NOMO-1 treated with DMSO at 0.1 percent for 48 hours (cell line): ENCODE measurements at regions not wholly inside any gene's neighbourhood (a gene's known extent, or its start where the extent isn't known, plus 50 kb on each side); places are given as distances from the start of the nearest gene placed in this dataset.
A peak's percentile ranks its signal among the peaks of the same experiment; 100 is the strongest.
"Not testable (repeated sequence)": the region's sequence is repeated elsewhere in the genome, so short reads cannot be mapped to it uniquely, and the experiment has no call there.

ENCODE experiments used
- DNase-seq: peaks from one replicate; lab custom pipeline; 2025; ENCODE audit not compliant: unreplicated experiment; lab: John Stamatoyannopoulos, UW

GRCh38 chr2:224121406-224122067 is 82.5 kb upstream of the SERPINE2 start:
- no peak for DNase-seq

DNA sequence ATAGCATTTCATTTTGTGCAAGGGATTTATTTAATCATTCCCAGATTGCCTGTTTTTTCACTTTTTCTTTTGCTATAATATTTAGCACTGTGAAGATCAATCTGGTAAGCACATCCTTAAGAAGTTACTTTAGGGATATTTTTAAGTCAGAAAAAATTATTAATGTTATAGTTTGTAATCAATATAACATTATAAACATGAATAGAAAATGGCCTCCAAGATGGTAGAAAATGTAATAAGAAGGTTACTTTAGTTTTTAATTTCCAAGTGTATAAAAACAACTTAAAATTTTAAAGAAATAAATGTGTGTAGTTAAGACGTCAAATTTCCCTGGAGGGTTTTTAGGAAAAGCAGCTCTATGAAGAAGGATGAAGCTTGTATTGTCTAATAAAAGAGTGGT is 81.9 kb upstream of the SERPINE2 start:
- DNase-seq, result no peak

GRCh38 chr2:224119846-224120245 is 80.8 kb upstream of the SERPINE2 start:
- not testable (repeated sequence) for DNase-seq

GRCh38 chr2:224114428-224114827 is 75.3 kb upstream of the SERPINE2 start:
- DNase-seq, result no peak

- DNase-seq, result not testable (repeated sequence)
These were observed 74.8 kb upstream of the SERPINE2 start for GRCh38 chr2:224113930-224114329.

DNA sequence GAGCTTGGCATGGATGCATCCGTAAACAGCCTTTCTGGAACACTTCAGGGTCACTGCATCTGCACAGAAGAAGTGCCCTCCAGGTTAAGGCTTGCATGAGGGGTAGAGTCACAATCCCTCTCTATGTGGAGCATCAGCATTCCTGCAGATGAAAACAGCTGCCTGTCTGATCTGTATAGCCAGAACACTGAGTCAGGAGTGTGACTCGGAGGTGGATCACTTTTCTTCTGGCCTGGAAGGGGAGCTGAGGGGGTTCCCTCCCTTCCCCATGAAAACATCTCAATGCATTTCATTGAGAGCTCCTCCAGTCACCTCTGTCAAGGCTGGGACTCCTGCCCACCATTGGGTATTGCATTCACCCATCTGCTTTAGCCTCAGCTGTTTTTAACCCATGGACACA is 72.5 kb upstream of the SERPINE2 start:
- DNase-seq, result no peak

DNA sequence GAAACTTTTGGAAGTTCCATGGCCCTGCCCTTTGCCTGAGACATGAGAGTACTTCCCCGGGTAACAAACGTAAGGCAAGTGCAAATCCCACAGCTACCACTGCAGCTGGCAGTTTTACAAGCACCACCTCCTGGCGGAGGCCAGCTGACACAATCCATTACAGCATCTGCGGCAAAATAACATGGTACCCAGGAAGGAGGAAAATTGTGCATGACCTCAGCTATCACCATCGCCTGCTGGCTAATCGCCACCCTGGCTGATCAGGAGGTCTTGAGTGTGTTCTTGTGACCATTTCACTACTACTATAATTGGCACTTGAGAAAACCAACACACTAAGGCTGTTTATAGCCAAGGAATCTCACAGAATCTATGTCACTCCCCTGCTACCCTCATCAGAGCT is 71.7 kb upstream of the SERPINE2 start:
- no peak for DNase-seq

DNA sequence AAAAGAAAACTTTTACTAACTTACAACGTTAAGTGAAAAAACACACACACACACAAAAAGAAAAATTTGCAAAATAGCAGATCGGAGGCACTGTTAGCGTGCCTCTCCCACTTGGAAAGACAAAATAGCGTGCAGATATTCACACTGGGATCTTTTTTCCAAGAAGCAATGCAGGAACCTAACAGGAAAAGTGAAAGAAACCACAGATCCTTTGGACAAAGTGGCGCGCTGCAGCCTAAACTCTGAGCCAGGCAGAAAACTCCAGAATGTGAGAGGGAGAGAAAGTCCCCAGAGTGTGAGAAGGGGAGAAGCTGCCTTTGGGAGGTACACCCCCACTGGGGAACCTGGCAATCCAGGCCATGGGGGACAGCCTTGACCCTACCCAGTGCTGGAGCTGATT is 70.7 kb upstream of the SERPINE2 start:
- no peak for DNase-seq

GRCh38 chr2:224106794-224107193 is 67.7 kb upstream of the SERPINE2 start:
- no peak for DNase-seq

- no peak for DNase-seq
These were observed 65.7 kb upstream of the SERPINE2 start for GRCh38 chr2:224104668-224105386.

GRCh38 chr2:224103651-224104050 is 64.6 kb upstream of the SERPINE2 start:
- no peak for DNase-seq

- no peak for DNase-seq
These were observed 63.9 kb upstream of the SERPINE2 start for GRCh38 chr2:224102991-224103390.

- DNase-seq, result peak; percentile 73
These were observed 62.9 kb upstream of the SERPINE2 start for GRCh38 chr2:224101820-224102630.

DNA sequence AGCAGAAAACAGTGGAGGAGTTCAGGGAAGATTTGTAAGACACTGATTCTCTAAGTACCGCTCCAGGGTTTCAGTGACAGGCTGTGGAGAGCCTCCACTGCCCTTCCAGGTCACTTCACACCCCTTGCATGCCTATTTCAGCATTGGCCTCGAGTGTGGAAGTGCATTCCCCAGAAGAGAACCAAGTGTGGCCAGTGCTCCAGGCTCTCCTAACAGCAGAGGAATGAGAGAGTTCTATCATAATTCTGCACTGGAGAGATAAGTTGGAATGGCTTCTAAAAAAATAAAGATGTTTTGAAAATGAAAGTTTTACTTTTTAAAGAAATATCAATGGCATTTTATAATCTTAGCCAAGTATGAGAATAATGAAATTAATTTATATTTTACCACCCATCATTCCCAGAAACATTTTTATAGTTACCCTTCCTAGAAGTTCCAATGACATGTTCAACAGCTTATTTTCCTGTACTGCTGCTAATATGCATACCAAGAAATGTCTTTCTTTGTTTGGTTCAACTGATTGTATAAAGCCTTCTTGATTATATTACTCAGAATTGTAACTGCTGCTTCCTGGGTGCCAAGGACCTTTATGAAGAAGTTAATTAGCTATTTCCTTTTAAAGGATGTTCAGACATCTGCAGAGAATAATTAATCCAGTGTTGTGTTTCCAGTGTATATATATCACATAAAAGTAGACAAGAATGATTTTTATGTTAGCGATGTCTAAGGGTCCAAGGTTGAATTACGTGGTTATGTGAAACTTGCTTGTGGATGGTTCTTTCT is 61.0 kb upstream of the SERPINE2 start:
- no peak for DNase-seq

DNA sequence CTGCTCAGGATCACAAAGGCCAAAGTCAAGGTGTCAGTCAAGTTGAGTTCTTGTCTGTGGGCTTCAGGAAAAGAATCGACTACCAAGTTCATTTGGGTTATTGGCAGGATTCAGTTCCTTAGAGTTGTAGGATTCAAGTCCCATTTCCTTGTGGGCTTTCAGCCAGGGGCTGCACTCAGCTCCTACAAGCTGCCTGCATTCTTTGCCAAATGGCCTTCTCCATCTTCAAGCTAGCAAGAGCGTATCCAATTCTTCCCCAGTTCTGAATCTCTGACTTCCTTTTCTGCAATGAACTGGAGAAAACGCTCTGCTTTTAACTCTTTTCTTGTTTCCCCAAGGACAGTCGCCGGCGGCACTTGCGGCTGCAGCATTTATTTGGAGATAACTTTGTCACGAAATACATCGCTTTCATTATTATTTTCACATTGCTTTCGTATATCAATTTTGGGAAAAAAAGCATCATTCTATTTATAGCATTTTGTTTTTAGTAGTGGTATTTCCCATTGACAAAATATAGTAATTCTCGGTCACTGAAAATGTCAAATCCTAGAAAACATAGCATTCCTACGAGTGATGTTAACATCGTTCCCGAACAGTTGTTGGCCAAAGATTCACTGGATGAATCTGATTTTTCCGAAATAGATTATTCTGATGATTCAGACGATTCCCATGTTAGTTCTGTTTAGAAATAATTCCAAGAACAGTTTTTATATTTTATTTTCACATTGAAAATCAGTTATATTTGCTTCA is 59.6 kb upstream of the SERPINE2 start:
- no peak for DNase-seq

DNA sequence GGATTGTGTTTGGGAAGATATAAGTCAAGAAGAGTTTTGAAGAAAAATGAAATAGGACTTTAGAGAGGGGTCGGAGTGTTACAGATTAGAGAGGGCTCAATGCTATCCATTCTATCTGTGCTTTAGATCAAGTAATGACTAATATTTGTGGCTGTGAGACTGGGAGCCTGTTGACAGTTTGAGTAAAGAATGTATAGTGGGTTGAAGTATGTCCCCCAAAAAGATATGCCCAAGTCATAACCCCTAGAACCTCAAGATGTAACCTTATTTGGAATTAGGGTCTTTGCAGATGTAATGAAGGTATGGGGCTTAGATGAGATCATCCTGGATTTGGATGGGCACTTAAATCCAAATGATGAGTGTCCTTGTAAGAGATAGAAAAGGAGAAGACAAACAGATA is 55.3 kb upstream of the SERPINE2 start:
- no peak for DNase-seq

DNA sequence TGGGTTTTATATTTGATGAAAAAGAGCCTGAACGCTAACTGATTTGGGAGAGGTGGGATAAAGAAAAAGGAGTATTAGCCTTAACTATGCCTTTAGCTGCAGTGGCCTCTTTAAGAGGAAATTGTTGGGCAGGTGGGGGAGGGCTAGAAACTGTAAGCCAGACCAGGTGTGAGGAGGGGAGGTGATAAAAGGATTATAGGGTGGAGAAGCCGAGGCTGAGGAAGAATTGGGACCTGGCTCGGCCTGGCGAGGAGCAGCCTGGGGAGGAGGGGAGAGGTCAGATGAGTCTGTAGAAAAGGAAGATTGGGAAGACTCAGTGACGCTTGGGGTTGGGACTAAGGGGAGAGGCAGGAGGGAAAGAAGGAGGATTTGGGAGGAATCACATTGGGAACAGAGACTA is 52.6 kb upstream of the SERPINE2 start:
- DNase-seq, result not testable (repeated sequence)

GRCh38 chr2:224089606-224090005 is 50.5 kb upstream of the SERPINE2 start:
- not testable (repeated sequence) for DNase-seq
